ENCODE measurements at regions not wholly inside any gene's neighbourhood (a gene's known extent, or its start where the extent isn't known, plus 50 kb on each side); places are given as distances from the start of the nearest gene placed in this dataset.

GRCh38 chr4:23455456-23456158 is 434.2 kb downstream of the PPARGC1A start:
- Histone ChIP-seq H3K27ac (replicated peaks) (peak overlapping the region; percentile 65), H3K36me3 (no peaks in the 10 kb centered on the region), H3K27me3 (ENCODE audit: low read depth) (no peaks in the 10 kb centered on the region), H3K9me3 (replicated peaks) (no peaks in the 10 kb centered on the region), H3K4me1 (peaks cover 17% of the 10 kb centered on the region), H3K4me3 (no peak overlapping the region)
- TF ChIP-seq CTCF (IDR thresholded peaks at IDR 0.05; ENCODE audit: borderline replicate concordance) = peak; percentile 40
- intact Hi-C loops (cut with micrococcal nuclease) = no loop called here
- no peak for DNase-seq

- no peak for TF ChIP-seq CTCF (IDR thresholded peaks at IDR 0.05; ENCODE audit: borderline replicate concordance)
- no peak for DNase-seq
- H3K4me3 ChIP-seq = no peak overlapping the region
- H3K27me3 ChIP-seq (ENCODE audit: low read depth) = no peaks in the 10 kb centered on the region
- no peaks in the 10 kb centered on the region for H3K36me3 ChIP-seq
- intact Hi-C loops (cut with micrococcal nuclease) = no loop called here
- no peaks in the 10 kb centered on the region for H3K4me1 ChIP-seq
- no peak overlapping the region for H3K27ac ChIP-seq (replicated peaks)
- H3K9me3 ChIP-seq (replicated peaks) = peaks cover 4% of the 10 kb centered on the region
Observed at GRCh38 chr4:23441530-23442069, 448.2 kb downstream of the PPARGC1A start.

- Histone ChIP-seq H3K9me3 (replicated peaks) (peaks cover 4% of the 10 kb centered on the region), H3K4me3 (no peak overlapping the region), H3K27ac (replicated peaks) (no peak overlapping the region), H3K4me1 (no peaks in the 10 kb centered on the region), H3K36me3 (no peaks in the 10 kb centered on the region), H3K27me3 (ENCODE audit: low read depth) (no peaks in the 10 kb centered on the region)
- intact Hi-C loops (cut with micrococcal nuclease) = no loop called here
- TF ChIP-seq CTCF (IDR thresholded peaks at IDR 0.05; ENCODE audit: borderline replicate concordance) = no peak
- DNase-seq = no peak
Observed at GRCh38 chr4:23438764-23439163, 451.1 kb downstream of the PPARGC1A start.

- TF ChIP-seq CTCF (IDR thresholded peaks at IDR 0.05; ENCODE audit: borderline replicate concordance) = no peak
- Histone ChIP-seq H3K4me1 (no peaks in the 10 kb centered on the region), H3K9me3 (replicated peaks) (no peaks in the 10 kb centered on the region), H3K4me3 (no peak overlapping the region), H3K27ac (replicated peaks) (no peak overlapping the region), H3K27me3 (ENCODE audit: low read depth) (no peaks in the 10 kb centered on the region), H3K36me3 (no peaks in the 10 kb centered on the region)
- DNase-seq = no peak
- intact Hi-C loops (cut with micrococcal nuclease) = no loop called here
Observed at GRCh38 chr4:23429497-23429896, 460.4 kb downstream of the PPARGC1A start.

- intact Hi-C loops (cut with micrococcal nuclease) = no loop called here
- no peaks in the 10 kb centered on the region for H3K27me3 ChIP-seq (ENCODE audit: low read depth)
- no peak overlapping the region for H3K4me3 ChIP-seq
- no peak for TF ChIP-seq CTCF (IDR thresholded peaks at IDR 0.05; ENCODE audit: borderline replicate concordance)
- no peaks in the 10 kb centered on the region for H3K4me1 ChIP-seq
- H3K9me3 ChIP-seq (replicated peaks) = no peaks in the 10 kb centered on the region
- DNase-seq = no peak
- H3K27ac ChIP-seq (replicated peaks) = no peak overlapping the region
- no peaks in the 10 kb centered on the region for H3K36me3 ChIP-seq
Observed at GRCh38 chr4:23425570-23425969, 464.3 kb downstream of the PPARGC1A start.
